ENCODE measurements at regions not wholly inside any gene's neighbourhood (a gene's known extent, or its start where the extent isn't known, plus 50 kb on each side); places are given as distances from the start of the nearest gene placed in this dataset.
A peak's percentile ranks its signal among the peaks of the same experiment; 100 is the strongest.

GRCh38 chr1:88088481-88088880, 595.6 kb upstream of the PKN2 start:
- Histone ChIP-seq H3K9me3 (ENCODE audit: control insufficient read depth, low read length) (no peaks in the 10 kb centered on the region), H3K36me3 (ENCODE audit: control insufficient read depth, insufficient read depth, low read length, severe bottlenecking) (no peaks in the 10 kb centered on the region), H3K4me3 (ENCODE audit: low read length) (no peak overlapping the region), H3K4me1 (ENCODE audit: control insufficient read depth, insufficient read depth, low read length) (no peaks in the 10 kb centered on the region), H3K9ac (ENCODE audit: low read length) (no peak overlapping the region), H3K27me3 (replicated peaks; ENCODE audit: control insufficient read depth, insufficient read depth, low read length) (no peaks in the 10 kb centered on the region)
- no peak for DNase-seq (ENCODE audit: low read depth)

GRCh38 chr1:88089961-88090360, 594.1 kb upstream of the PKN2 start:
- Histone ChIP-seq H3K36me3 (ENCODE audit: control insufficient read depth, insufficient read depth, low read length, severe bottlenecking) (no peaks in the 10 kb centered on the region), H3K9me3 (ENCODE audit: control insufficient read depth, low read length) (no peaks in the 10 kb centered on the region), H3K4me3 (ENCODE audit: low read length) (no peak overlapping the region), H3K9ac (ENCODE audit: low read length) (no peak overlapping the region), H3K4me1 (ENCODE audit: control insufficient read depth, insufficient read depth, low read length) (no peaks in the 10 kb centered on the region), H3K27me3 (replicated peaks; ENCODE audit: control insufficient read depth, insufficient read depth, low read length) (no peaks in the 10 kb centered on the region)
- no peak for DNase-seq (ENCODE audit: low read depth)

DNA sequence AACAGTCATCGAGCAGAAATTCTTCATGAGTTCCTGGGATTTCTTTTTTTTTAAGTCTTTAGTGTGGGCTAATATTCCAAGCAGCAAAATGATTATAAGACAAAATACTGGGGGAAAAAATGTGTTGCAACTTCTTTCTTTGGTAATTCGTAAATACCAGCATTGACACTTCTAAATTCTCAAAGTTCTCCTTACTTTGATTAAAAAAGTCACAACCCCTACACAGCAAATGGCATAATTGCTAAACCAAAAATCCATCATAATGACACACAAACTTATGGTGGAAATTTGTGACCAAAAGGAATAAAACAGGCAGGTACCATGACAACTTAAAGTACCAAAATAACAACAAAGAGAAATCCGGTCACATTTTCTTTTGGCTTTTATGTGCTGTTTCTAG, 585.2 kb upstream of the PKN2 start:
- Histone ChIP-seq H3K9me3 (ENCODE audit: control insufficient read depth, low read length) (no peaks in the 10 kb centered on the region), H3K4me1 (ENCODE audit: control insufficient read depth, insufficient read depth, low read length) (peaks cover 1% of the 10 kb centered on the region), H3K36me3 (ENCODE audit: control insufficient read depth, insufficient read depth, low read length, severe bottlenecking) (no peaks in the 10 kb centered on the region), H3K4me3 (ENCODE audit: low read length) (no peak overlapping the region), H3K27me3 (replicated peaks; ENCODE audit: control insufficient read depth, insufficient read depth, low read length) (no peaks in the 10 kb centered on the region), H3K9ac (ENCODE audit: low read length) (no peak overlapping the region)
- DNase-seq (ENCODE audit: low read depth), result no peak

DNA sequence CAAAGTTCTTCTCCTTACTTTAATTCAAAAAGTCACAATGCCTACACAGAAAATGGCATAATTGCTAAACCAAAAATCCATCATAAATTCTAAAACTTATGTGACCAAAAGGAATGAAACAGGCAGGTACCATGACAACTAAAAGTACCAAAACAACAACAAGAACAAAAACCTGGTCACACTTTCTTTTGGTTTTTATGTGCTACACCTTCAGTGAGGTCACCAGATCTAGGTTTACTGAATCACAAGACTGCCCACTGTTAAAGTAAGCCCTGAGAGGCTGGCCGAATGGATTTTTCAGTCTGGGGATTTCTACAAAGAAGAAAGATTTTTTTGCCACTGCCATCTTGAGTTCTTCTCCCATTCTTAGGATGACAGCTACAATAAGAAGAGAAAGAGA, 583.0 kb upstream of the PKN2 start:
- Histone ChIP-seq H3K9ac (ENCODE audit: low read length) (no peak overlapping the region), H3K36me3 (ENCODE audit: control insufficient read depth, insufficient read depth, low read length, severe bottlenecking) (no peaks in the 10 kb centered on the region), H3K4me1 (ENCODE audit: control insufficient read depth, insufficient read depth, low read length) (peaks cover 9% of the 10 kb centered on the region), H3K9me3 (ENCODE audit: control insufficient read depth, low read length) (no peaks in the 10 kb centered on the region), H3K4me3 (ENCODE audit: low read length) (no peak overlapping the region), H3K27me3 (replicated peaks; ENCODE audit: control insufficient read depth, insufficient read depth, low read length) (no peaks in the 10 kb centered on the region)
- DNase-seq (ENCODE audit: low read depth), result no peak

DNA sequence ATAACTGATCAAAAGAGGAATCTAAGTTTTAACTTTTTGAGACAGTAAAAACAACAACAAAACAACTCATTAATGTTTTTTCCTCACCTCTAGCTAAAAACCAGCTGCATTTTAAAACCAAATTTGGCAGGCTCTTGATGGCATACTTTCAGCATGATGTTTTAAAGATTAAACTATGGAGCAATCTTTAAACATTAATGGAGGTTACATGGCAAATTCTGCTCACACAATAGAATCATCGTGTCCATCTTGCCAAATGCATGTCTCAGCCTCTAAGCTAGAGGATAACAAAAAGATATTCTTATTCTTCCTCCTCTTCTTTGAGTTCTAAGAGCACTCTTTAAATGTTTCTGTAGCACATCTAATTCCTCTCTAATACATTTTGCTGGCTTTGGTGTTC, 579.8 kb upstream of the PKN2 start:
- no peak overlapping the region for H3K9ac ChIP-seq (ENCODE audit: low read length)
- H3K4me1 ChIP-seq (ENCODE audit: control insufficient read depth, insufficient read depth, low read length), result peaks cover 11% of the 10 kb centered on the region
- H3K4me3 ChIP-seq (ENCODE audit: low read length), result no peak overlapping the region
- no peaks in the 10 kb centered on the region for H3K36me3 ChIP-seq (ENCODE audit: control insufficient read depth, insufficient read depth, low read length, severe bottlenecking)
- no peaks in the 10 kb centered on the region for H3K27me3 ChIP-seq (replicated peaks; ENCODE audit: control insufficient read depth, insufficient read depth, low read length)
- H3K9me3 ChIP-seq (ENCODE audit: control insufficient read depth, low read length), result no peaks in the 10 kb centered on the region
- DNase-seq (ENCODE audit: low read depth), result peak; percentile 10

GRCh38 chr1:88104886-88105285, 579.2 kb upstream of the PKN2 start:
- Histone ChIP-seq H3K36me3 (ENCODE audit: control insufficient read depth, insufficient read depth, low read length, severe bottlenecking) (no peaks in the 10 kb centered on the region), H3K27me3 (replicated peaks; ENCODE audit: control insufficient read depth, insufficient read depth, low read length) (no peaks in the 10 kb centered on the region), H3K9me3 (ENCODE audit: control insufficient read depth, low read length) (no peaks in the 10 kb centered on the region), H3K9ac (ENCODE audit: low read length) (no peak overlapping the region), H3K4me1 (ENCODE audit: control insufficient read depth, insufficient read depth, low read length) (peaks cover 18% of the 10 kb centered on the region), H3K4me3 (ENCODE audit: low read length) (no peak overlapping the region)
- no peak for DNase-seq (ENCODE audit: low read depth)

DNA sequence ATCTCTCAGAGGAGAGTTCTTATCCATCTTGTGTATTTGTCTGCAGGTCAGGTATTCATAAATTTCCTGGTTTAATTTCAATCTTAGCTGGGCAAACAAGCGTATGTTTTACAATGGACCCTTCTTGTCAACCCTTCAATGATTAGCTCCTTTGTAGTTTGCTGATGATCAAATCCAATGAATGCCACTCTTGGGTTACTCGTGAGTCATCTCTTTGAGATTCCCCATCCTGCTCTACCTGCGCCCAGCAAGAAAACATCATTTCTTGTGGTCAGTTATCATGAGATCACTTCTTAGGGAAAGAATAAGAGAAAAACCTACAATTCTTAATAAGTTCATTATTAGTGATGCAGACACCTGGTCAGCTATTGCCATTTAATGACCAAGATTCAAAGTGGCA, 572.3 kb upstream of the PKN2 start:
- Histone ChIP-seq H3K4me3 (ENCODE audit: low read length) (no peak overlapping the region), H3K9ac (ENCODE audit: low read length) (no peak overlapping the region), H3K4me1 (ENCODE audit: control insufficient read depth, insufficient read depth, low read length) (peaks cover 10% of the 10 kb centered on the region), H3K9me3 (ENCODE audit: control insufficient read depth, low read length) (no peaks in the 10 kb centered on the region), H3K36me3 (ENCODE audit: control insufficient read depth, insufficient read depth, low read length, severe bottlenecking) (no peaks in the 10 kb centered on the region), H3K27me3 (replicated peaks; ENCODE audit: control insufficient read depth, insufficient read depth, low read length) (no peaks in the 10 kb centered on the region)
- DNase-seq (ENCODE audit: low read depth), result no peak

- H3K27me3 ChIP-seq (replicated peaks; ENCODE audit: control insufficient read depth, insufficient read depth, low read length), result no peaks in the 10 kb centered on the region
- no peak overlapping the region for H3K4me3 ChIP-seq (ENCODE audit: low read length)
- H3K9me3 ChIP-seq (ENCODE audit: control insufficient read depth, low read length), result no peaks in the 10 kb centered on the region
- H3K36me3 ChIP-seq (ENCODE audit: control insufficient read depth, insufficient read depth, low read length, severe bottlenecking), result no peaks in the 10 kb centered on the region
- H3K9ac ChIP-seq (ENCODE audit: low read length), result no peak overlapping the region
- H3K4me1 ChIP-seq (ENCODE audit: control insufficient read depth, insufficient read depth, low read length), result no peaks in the 10 kb centered on the region
- DNase-seq (ENCODE audit: low read depth), result no peak
Measured at GRCh38 chr1:88117597-88117996, 566.5 kb upstream of the PKN2 start.

- Histone ChIP-seq H3K9ac (ENCODE audit: low read length) (no peak overlapping the region), H3K4me1 (ENCODE audit: control insufficient read depth, insufficient read depth, low read length) (no peaks in the 10 kb centered on the region), H3K9me3 (ENCODE audit: control insufficient read depth, low read length) (no peaks in the 10 kb centered on the region), H3K36me3 (ENCODE audit: control insufficient read depth, insufficient read depth, low read length, severe bottlenecking) (no peaks in the 10 kb centered on the region), H3K4me3 (ENCODE audit: low read length) (no peak overlapping the region), H3K27me3 (replicated peaks; ENCODE audit: control insufficient read depth, insufficient read depth, low read length) (no peaks in the 10 kb centered on the region)
- DNase-seq (ENCODE audit: low read depth), result no peak
Measured at GRCh38 chr1:88118176-88118845, 565.8 kb upstream of the PKN2 start.

- no peaks in the 10 kb centered on the region for H3K36me3 ChIP-seq (ENCODE audit: control insufficient read depth, insufficient read depth, low read length, severe bottlenecking)
- H3K4me3 ChIP-seq (ENCODE audit: low read length), result no peak overlapping the region
- H3K4me1 ChIP-seq (ENCODE audit: control insufficient read depth, insufficient read depth, low read length), result no peaks in the 10 kb centered on the region
- no peaks in the 10 kb centered on the region for H3K27me3 ChIP-seq (replicated peaks; ENCODE audit: control insufficient read depth, insufficient read depth, low read length)
- DNase-seq (ENCODE audit: low read depth), result no peak
- no peak overlapping the region for H3K9ac ChIP-seq (ENCODE audit: low read length)
- no peaks in the 10 kb centered on the region for H3K9me3 ChIP-seq (ENCODE audit: control insufficient read depth, low read length)
Measured at GRCh38 chr1:88124614-88125013, 559.5 kb upstream of the PKN2 start.

GRCh38 chr1:88126467-88126866, 557.6 kb upstream of the PKN2 start:
- no peaks in the 10 kb centered on the region for H3K9me3 ChIP-seq (ENCODE audit: control insufficient read depth, low read length)
- no peak overlapping the region for H3K4me3 ChIP-seq (ENCODE audit: low read length)
- H3K36me3 ChIP-seq (ENCODE audit: control insufficient read depth, insufficient read depth, low read length, severe bottlenecking), result no peaks in the 10 kb centered on the region
- no peak overlapping the region for H3K9ac ChIP-seq (ENCODE audit: low read length)
- no peak for DNase-seq (ENCODE audit: low read depth)
- H3K4me1 ChIP-seq (ENCODE audit: control insufficient read depth, insufficient read depth, low read length), result no peaks in the 10 kb centered on the region
- no peaks in the 10 kb centered on the region for H3K27me3 ChIP-seq (replicated peaks; ENCODE audit: control insufficient read depth, insufficient read depth, low read length)

DNA sequence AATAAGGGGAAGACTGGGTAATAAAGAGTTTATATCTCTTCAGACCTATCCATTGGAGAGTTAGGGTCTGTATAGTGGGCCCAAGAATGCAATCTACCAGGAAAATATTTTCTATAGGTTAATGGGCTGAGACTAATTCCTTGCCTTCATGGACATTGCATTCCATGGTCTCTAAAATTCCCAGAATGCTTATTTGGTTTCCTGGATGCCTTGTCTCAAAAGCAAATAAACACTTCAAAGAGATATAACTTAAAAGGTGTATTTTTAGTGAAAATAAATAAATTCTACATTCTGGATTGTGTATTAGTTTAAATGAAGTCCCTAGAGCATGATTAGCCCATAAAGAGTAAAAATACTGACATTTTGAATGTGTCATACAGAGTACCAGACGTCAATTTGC, 550.1 kb upstream of the PKN2 start:
- no peak for DNase-seq (ENCODE audit: low read depth)
- Histone ChIP-seq H3K4me3 (ENCODE audit: low read length) (no peak overlapping the region), H3K36me3 (ENCODE audit: control insufficient read depth, insufficient read depth, low read length, severe bottlenecking) (no peaks in the 10 kb centered on the region)

More for the DNA sequence above, 550.1 kb upstream of the PKN2 start:
- Histone ChIP-seq H3K4me1 (ENCODE audit: control insufficient read depth, insufficient read depth, low read length) (no peaks in the 10 kb centered on the region), H3K27me3 (replicated peaks; ENCODE audit: control insufficient read depth, insufficient read depth, low read length) (no peaks in the 10 kb centered on the region), H3K9me3 (ENCODE audit: control insufficient read depth, low read length) (no peaks in the 10 kb centered on the region), H3K9ac (ENCODE audit: low read length) (no peak overlapping the region)
